ENCODE measurements at regions not wholly inside any gene's neighbourhood (a gene's known extent, or its start where the extent isn't known, plus 50 kb on each side); places are given as distances from the start of the nearest gene placed in this dataset.

DNA sequence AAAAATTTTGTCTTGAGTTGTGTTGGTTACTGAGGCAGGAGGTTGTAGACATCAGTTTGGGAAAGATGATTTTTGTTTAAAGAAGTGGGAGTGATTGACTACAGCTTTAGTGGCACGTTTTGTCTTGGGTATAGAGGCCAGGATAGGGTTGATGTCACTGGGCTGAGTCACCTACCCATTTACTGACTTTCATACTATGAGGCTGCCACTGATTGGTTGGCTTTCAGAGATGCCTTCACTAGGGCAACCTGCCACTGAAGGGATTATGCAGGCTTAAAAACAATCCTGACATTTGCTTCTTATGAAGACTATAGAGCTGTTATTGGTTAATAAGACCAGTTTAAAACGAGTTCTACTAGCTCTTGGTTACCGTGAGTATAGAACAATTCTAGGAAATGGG, 479.1 kb downstream of the SOX11 start:
- no peak for TF ChIP-seq CTCF (IDR thresholded peaks at IDR 0.05)
- TF ChIP-seq, protein P1, sequence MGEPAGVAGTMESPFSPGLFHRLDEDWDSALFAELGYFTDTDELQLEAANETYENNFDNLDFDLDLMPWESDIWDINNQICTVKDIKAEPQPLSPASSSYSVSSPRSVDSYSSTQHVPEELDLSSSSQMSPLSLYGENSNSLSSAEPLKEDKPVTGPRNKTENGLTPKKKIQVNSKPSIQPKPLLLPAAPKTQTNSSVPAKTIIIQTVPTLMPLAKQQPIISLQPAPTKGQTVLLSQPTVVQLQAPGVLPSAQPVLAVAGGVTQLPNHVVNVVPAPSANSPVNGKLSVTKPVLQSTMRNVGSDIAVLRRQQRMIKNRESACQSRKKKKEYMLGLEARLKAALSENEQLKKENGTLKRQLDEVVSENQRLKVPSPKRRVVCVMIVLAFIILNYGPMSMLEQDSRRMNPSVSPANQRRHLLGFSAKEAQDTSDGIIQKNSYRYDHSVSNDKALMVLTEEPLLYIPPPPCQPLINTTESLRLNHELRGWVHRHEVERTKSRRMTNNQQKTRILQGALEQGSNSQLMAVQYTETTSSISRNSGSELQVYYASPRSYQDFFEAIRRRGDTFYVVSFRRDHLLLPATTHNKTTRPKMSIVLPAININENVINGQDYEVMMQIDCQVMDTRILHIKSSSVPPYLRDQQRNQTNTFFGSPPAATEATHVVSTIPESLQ (CRISPR knock-in tag; IDR thresholded peaks at IDR 0.05): no peak

All from WTC11 (cell line).